ENCODE measurements at regions not wholly inside any gene's neighbourhood (a gene's known extent, or its start where the extent isn't known, plus 50 kb on each side); places are given as distances from the start of the nearest gene placed in this dataset.

DNA sequence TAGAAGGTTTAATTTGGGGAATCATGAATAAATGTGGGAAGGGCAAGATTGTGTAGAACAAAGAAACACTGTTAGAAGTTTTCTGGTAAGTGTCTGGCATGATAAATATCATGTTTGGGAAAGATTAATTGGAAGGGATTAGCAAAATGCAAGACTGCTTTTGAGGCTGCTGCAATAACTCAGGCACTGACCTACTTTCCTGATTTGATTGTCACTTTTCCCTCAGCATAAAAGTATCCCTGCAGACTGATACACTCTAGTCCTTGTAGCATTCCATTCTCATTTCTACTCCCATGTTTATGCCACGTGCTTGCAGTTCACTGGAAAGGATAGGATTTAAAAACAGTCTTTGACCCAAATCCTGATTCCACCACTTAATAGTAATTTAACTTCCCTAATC, 303.3 kb upstream of the SEMA3A start:
- ATAC-seq (no peak), DNase-seq (no peak)
- Histone ChIP-seq H2AFZ (ENCODE audit: low read length) (no peak overlapping the region), H3K27ac (ENCODE audit: low read length) (no peak overlapping the region), H3K9me2 (replicated peaks; ENCODE audit: low read length) (no peaks in the 10 kb centered on the region), H3K4me2 (ENCODE audit: low read length) (no peak overlapping the region), H3K4me1 (ENCODE audit: insufficient read depth, low read length) (no peaks in the 10 kb centered on the region), H3K36me3 (ENCODE audit: low read depth, low read length) (no peaks in the 10 kb centered on the region), H3K79me2 (ENCODE audit: low read length) (no peaks in the 10 kb centered on the region), H3K27me3 (ENCODE audit: low read length) (no peaks in the 10 kb centered on the region), H4K20me1 (ENCODE audit: low read length) (no peaks in the 10 kb centered on the region), H3K4me3 (ENCODE audit: low read length) (no peak overlapping the region), H3K9ac (ENCODE audit: low read length) (no peak overlapping the region), H3K9me3 (ENCODE audit: low read length) (no peaks in the 10 kb centered on the region; the same call in 1 of the 2 replicates), H3F3A (ENCODE audit: low read length, unreplicated experiment) (no peaks in the 10 kb centered on the region)
- BruUV-seq (replicated peaks): no TSS peak
- ChIA-PET POLR2A (ENCODE audit: unreplicated experiment) (no interaction called here), CTCF (no interaction called here)
- TF ChIP-seq, protein P1, sequence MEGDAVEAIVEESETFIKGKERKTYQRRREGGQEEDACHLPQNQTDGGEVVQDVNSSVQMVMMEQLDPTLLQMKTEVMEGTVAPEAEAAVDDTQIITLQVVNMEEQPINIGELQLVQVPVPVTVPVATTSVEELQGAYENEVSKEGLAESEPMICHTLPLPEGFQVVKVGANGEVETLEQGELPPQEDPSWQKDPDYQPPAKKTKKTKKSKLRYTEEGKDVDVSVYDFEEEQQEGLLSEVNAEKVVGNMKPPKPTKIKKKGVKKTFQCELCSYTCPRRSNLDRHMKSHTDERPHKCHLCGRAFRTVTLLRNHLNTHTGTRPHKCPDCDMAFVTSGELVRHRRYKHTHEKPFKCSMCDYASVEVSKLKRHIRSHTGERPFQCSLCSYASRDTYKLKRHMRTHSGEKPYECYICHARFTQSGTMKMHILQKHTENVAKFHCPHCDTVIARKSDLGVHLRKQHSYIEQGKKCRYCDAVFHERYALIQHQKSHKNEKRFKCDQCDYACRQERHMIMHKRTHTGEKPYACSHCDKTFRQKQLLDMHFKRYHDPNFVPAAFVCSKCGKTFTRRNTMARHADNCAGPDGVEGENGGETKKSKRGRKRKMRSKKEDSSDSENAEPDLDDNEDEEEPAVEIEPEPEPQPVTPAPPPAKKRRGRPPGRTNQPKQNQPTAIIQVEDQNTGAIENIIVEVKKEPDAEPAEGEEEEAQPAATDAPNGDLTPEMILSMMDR (conservative IDR thresholded peaks at IDR 0.05; ENCODE audit: low read depth, low read length): no peak
- TF ChIP-seq EZH2 (IDR thresholded peaks at IDR 0.05; ENCODE audit: low read length, unreplicated experiment) (no peak), EZH2phosphoT487 (IDR thresholded peaks at IDR 0.05; ENCODE audit: borderline replicate concordance, low read length) (no peak)
- intact Hi-C loops (cut with micrococcal nuclease): no loop called here

DNA sequence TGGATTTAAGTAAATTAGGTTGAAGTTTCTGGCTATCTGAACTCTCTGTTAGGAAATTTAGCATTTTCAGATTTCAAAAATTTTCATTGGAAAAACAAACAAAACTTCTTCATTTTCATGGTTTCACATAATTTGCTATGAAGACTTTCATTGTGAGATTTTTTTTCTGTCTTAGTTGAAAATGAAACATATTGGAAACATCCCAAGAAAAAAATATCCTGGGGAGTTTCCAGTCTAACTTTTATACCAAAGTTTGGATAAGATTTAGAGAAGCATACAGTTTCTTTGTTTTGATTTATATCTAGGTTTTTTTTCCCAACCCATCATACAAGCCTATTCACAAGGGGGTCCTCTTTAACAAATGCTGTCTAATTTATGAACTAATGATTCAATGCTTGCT, 300.5 kb upstream of the SEMA3A start:
- Histone ChIP-seq H3K4me2 (ENCODE audit: low read length) (no peak overlapping the region), H3K4me3 (ENCODE audit: low read length) (no peak overlapping the region), H3K27ac (ENCODE audit: low read length) (no peak overlapping the region), H3K27me3 (ENCODE audit: low read length) (no peaks in the 10 kb centered on the region), H3F3A (ENCODE audit: low read length, unreplicated experiment) (no peaks in the 10 kb centered on the region), H2AFZ (ENCODE audit: low read length) (no peak overlapping the region), H3K9ac (ENCODE audit: low read length) (no peak overlapping the region), H3K4me1 (ENCODE audit: insufficient read depth, low read length) (no peaks in the 10 kb centered on the region), H3K79me2 (ENCODE audit: low read length) (no peaks in the 10 kb centered on the region), H3K9me3 (ENCODE audit: low read length) (no peaks in the 10 kb centered on the region; the same call in 1 of the 2 replicates), H3K36me3 (ENCODE audit: low read depth, low read length) (no peaks in the 10 kb centered on the region), H3K9me2 (replicated peaks; ENCODE audit: low read length) (no peaks in the 10 kb centered on the region), H4K20me1 (ENCODE audit: low read length) (no peaks in the 10 kb centered on the region)
- no peak for ATAC-seq
- intact Hi-C loops (cut with micrococcal nuclease): no loop called here
- POLR2A ChIA-PET (ENCODE audit: unreplicated experiment): no interaction called here
- BruUV-seq (replicated peaks): no TSS peak
- CTCF ChIA-PET: no interaction called here
- TF ChIP-seq EZH2 (IDR thresholded peaks at IDR 0.05; ENCODE audit: low read length, unreplicated experiment) (no peak), EZH2phosphoT487 (IDR thresholded peaks at IDR 0.05; ENCODE audit: borderline replicate concordance, low read length) (no peak)
- TF ChIP-seq, protein P1 (conservative IDR thresholded peaks at IDR 0.05; ENCODE audit: low read depth, low read length): no peak
- no peak for DNase-seq

DNA sequence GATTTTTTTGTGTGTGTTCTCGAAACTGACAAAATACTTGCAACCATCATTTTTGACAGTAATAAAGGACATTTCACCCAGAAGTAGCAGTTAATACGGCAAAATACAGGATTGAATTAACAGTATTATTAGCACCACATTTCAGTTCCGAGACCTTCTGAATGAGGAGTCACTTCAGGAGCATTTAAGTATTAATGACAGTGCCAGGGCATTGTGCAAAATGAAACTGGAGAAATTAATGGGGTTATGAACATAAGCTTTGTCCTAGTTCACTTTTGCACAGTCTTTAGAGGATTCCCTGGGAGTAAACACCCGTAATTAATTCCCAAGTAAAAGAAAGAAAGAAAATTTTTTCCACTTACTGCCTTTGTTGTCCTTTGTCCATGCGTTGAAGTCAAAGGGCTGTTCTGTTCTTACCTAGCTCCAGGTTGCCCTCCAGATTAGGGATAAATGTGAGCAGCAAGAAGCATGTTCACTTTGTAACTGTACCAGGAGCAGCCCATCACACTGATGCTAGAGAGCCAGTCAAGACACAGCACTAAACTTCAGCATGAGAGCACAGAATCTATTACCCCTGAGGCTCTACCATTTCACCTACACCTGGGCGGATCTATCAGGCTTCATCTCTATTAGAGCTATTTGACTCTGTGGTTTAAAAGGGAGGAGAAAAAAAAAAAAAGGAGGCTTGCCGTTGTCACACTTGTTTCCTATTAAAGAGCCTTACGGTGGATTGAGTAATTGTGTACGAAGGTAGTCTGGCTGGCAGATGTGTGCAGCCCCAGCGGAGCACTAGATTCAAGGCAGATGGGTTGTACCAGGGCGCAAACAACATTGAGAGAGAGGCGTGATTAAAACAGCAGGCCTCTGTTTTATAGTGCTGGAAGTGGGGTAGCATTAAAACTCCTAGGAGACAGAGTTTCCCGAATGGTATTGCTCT, 297.8 kb upstream of the SEMA3A start:
- H3K9ac ChIP-seq (ENCODE audit: low read length): no peak overlapping the region
- BruUV-seq (replicated peaks): no TSS peak
- H4K20me1 ChIP-seq (ENCODE audit: low read length): no peaks in the 10 kb centered on the region
- ChIA-PET CTCF (interaction anchor here (0.6 kb wide), 1 partner anchor 1188 kb away, joined by 5 read pairs; no protein-coding TSS in a partner anchor), POLR2A (ENCODE audit: unreplicated experiment) (interaction anchor here (0.5 kb wide), 1 partner anchor 533 kb away, joined by 3 read pairs; no protein-coding TSS in a partner anchor)
- TF ChIP-seq, protein P1 (conservative IDR thresholded peaks at IDR 0.05; ENCODE audit: low read depth, low read length): no peak
- no peak for TF ChIP-seq EZH2phosphoT487 (IDR thresholded peaks at IDR 0.05; ENCODE audit: borderline replicate concordance, low read length)
- H3K9me2 ChIP-seq (replicated peaks; ENCODE audit: low read length): no peaks in the 10 kb centered on the region
- H3K4me2 ChIP-seq (ENCODE audit: low read length): no peak overlapping the region
- DNase-seq: no peak
- no peaks in the 10 kb centered on the region for H3K36me3 ChIP-seq (ENCODE audit: low read depth, low read length)
- H3F3A ChIP-seq (ENCODE audit: low read length, unreplicated experiment): no peaks in the 10 kb centered on the region
- ATAC-seq: no peak
- no peak overlapping the region for H3K27ac ChIP-seq (ENCODE audit: low read length)
- no peak overlapping the region for H2AFZ ChIP-seq (ENCODE audit: low read length)
- intact Hi-C loops (cut with micrococcal nuclease): no loop called here
- no peaks in the 10 kb centered on the region for H3K9me3 ChIP-seq (ENCODE audit: low read length)
- no peaks in the 10 kb centered on the region for H3K79me2 ChIP-seq (ENCODE audit: low read length)
- H3K27me3 ChIP-seq (ENCODE audit: low read length): no peaks in the 10 kb centered on the region
- no peak overlapping the region for H3K4me3 ChIP-seq (ENCODE audit: low read length)
- H3K4me1 ChIP-seq (ENCODE audit: insufficient read depth, low read length): no peaks in the 10 kb centered on the region

Data from PC-3 (cell line).